COLO829 (cell line): ENCODE measurements at regions not wholly inside any gene's neighbourhood (a gene's known extent, or its start where the extent isn't known, plus 50 kb on each side); places are given as distances from the start of the nearest gene placed in this dataset.

Source experiments
- DNase-seq: peaks from one replicate; pipeline ENCODE4 v3.0.0; 2012; ENCODE audit warnings: low spot score

DNA sequence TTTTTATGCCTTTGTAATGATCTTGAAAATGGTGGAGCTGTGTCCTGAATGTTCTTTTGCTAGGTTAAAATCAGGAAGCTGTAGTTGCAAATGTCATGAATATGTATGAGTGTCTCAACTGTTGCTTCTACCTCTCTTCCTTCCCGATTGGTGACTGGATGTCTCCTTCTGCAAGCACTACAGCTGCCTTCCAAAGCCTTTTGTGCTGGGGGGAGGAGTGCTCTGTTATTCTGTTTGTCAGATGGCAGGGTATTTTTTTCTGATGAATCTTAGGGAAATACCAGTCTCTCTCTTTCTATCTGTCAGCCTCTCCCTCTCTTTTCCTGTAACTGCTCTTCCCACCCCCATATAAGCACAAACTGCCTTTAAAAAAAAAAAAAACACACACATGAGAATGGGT lies 1396.3 kb upstream of the CELF4 start:
- DNase-seq: no peak

DNA sequence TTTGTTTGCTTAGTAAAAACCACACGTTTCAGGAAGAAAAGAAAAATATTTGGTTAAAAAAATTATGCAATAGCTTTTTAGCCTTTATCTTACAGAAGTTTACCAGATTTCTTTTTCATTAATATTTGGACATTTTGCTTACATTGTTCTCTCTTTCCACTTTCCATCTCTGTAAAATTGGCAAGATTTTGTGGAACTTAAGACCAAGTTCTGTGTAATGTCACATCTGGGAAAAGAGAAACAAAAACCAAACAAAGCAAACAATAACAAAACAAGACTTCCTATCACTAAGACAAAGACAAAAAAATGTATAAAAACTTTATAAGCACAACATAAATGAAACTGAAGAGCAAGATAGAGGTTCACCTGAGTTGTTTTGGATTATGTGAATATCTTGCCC lies 1392.1 kb upstream of the CELF4 start:
- DNase-seq: no peak

DNA sequence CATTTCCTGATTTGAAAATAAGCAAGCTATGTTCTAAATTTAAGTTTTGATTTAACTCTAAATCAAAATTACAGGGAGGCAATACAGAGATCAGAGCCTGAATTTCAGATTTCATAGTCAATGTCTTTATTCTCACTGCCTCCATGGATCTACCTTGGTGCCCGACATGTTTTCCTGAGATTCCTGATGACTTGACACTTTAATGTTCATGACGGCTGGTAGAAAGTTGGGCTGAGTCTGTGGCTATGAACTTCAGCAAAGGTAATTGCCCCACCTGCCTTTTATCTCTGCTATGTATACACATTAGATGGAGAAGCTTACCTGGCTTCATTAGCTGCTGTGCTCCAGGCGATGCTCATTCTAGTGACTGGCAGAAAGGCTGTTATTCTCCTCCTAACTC lies 1390.5 kb upstream of the CELF4 start:
- DNase-seq: no peak

DNA sequence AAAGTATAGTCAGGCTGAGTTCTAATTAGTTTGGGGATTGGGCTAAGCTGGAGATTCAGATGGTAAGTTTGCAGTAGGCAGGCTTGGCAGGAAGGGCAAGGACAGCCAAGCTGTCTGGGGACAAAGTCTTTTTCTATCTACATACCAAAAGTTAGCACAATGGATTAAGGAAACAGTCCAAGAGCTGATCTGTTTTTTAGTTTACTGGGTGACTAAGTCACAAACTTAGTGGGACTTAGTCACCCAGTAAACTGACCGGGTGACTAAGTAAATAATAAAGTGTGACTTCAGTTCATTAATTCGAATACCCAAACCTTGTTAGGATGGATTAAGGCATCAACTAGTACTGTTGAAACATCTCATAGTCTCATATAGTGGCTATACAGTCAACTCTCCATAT lies 1386.0 kb upstream of the CELF4 start:
- DNase-seq: no peak

DNA sequence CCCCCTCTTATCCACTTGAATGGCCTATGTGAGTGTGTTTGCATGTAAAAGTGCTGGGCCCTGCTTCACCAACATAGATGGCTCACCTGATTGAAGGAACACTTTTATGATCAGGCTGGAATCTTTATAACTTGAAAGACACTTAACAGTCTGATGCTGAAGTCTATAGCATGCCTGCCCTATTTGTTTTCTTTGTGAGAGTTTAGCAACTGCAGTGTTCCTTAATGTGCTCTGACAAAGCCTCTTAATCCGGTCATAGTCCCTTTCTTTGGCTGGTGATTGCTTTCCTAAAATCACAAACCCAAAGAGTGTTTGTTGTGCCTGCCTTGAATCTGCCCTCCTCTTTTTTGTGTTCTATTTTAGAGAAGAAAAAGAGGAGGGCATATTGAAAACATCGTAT lies 1382.8 kb upstream of the CELF4 start:
- no peak for DNase-seq

DNA sequence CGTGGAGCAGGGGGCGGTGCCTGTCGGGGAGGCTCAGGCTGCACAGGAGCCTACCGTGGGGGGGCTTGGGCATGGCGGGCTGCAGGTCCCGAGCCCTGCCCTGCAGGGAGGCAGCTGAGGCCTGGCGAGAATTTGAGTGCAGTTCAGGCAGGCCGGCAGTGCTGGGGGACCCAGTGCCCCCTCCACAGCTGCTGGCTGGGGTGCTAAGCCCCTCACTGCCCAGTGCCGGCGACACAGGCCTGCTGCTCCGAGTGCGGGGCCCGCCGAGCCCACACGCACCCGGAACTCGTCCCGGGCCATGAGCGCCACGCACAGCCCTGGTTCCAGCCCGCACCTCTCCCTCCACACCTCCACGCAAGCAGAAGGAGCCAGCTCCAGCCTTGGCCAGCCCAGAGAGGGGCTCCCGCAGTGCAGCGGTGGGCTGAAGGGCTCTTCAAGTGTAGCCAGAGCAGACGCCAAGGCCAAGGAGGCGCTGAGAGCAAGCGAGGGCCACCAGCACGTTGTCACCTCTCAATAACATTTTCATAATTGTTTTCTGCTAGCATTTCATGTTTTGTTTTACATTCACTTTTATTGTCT lies 1378.9 kb upstream of the CELF4 start:
- no peak for DNase-seq

DNA sequence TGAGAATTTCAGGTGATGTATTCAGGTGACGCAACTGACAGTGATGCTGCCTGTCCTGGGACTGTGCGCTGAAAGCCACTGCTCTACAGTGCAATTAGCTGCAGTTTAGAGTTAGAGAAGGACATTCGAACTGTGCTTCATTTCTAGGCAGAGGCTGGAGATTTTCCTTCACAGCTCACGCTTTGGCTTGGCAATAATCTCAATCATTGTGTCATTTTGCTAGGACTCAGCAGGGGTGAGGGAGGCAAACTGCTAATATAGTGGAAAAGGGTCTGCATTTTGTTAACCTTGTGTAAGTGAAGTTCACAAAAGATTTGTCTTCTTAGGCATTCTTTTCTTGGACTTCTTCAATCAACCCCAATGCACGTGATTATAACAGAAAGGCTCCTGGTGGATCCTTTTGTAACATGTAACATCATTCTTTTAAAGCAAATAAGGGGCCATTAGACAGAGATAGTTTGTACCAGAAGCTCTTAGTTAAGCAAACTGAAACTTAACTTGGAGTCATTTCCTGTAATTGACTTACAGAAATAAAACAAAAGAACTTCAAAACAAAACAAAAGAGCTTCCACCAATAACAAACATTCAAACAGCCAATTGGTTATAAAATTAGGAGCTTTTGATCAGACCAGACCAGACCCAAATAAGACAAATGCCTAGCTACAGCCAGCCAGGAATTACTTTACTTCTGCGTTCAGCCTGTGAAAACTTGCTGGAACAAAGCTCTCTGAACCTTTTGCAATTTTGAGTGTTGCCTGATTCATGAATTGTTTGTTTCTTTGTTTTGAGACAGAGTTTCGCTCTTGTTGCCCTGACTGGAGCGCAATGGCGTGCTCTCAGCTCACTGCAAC lies 1376.3 kb upstream of the CELF4 start:
- DNase-seq: no peak

DNA sequence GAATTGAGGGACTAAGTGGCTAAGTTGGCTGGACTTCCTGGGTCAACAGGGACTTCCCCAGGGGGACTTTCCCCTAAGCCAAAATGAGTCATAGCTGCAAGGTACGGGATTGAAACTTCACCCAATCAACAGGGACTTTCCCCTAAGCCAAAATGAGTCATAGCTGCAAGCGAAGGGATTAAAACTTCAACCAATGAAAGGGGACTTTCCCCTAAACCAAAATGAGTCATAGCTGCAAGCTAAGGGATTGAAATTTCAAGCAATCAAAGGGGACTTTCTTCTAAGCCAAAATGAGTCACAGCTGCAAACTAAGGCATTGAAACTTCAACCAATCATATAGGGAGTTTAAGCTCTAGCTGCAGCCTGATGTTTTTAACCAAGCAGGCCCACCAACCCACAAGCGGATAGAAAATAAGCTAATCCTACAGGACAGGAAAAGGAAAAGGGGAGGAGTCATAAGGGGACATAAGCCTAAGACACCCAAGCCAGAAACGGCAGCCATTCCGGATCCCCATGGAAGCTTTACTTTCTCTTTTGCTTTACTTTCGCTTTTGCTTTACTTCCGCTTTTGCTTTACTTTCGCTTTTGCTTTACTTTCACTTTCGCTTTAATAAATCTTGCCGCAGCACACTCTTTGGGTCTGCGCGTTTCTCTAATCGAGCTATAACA lies 1375.4 kb upstream of the CELF4 start:
- peak; percentile 20 for DNase-seq

DNA sequence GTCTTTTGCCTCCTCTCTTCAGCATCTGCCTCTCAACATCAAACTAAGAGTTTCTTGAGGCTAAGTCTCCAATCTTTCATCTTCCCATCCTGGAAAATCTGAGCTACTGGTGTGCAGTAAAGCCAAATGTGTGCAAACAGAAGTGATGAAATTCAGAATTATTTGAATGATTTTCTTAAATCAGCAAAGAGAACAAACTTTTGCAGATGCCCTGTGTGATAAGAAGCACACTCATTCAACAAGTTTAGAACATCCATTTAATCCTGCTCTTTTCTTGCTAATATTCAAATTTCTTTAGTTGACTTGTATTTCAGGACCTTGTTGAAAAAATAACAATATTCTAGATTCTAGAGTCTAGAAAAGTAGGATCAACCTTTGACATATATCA lies 1374.9 kb upstream of the CELF4 start:
- no peak for DNase-seq

DNA sequence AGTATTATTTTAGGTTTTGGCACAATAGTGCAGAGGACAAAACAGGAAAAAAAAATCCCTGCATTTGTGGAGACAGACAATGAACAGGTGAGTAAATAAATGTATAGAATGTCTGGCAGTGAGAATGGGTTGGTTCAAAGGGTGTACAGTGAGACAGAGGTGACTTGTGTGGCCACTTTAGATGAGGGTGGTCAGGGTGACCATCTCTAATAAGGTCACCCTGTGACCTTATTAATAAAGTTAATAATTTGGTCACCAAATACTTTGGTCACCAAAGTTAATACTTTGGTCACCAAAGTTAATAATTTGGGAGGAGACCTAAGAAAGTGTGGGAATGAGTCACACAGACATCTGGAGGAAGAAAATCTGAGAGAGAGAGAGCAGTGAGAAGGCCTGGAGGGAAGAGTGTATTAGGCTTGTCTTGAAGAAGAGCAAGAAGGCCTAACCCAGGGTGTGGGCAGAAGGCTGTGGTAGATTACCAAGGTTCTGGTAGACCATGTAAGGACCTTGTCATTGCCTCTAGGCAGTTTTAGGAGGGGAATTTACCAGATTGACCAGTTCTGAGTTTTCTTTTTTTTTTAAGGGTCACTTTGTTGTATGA lies 1368.4 kb upstream of the CELF4 start:
- no peak for DNase-seq

DNA sequence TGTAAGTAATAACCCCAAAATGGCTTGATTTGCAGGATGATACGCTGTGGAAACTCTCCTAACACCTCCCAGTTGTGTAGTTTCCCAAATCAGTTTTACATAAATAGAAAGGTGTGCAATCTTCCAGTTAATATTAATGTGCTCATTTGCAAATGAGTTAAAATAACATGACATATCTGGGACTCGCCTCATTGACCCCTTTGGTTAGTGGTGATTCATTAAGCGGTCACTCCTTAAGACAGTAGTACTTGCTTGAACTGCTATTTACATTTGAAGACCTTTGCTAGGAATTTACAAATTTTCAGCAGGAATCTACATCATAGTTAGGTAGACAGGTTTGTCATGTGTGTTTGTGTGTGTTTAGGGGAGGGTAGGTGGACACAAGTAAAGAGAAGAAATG lies 1367.7 kb upstream of the CELF4 start:
- no peak for DNase-seq

DNA sequence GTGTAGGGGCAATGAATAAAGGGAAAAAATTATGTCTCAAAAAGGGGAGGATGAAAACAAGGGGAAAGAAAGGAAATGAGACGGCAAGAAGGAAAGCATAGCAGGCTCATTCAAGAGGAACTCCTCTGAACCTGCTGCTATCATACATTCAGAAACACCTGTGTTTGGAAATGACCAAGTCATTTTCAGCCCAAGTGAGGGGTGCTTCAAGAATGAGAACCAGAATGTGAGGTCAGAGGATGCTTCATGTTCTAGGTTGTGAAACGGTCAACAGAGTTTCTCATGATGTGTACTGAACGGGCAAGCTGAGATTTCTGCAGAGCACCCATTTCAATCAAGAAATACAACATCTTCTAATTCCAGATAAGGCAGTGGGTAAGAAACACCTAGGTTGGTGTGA lies 1367.2 kb upstream of the CELF4 start:
- no peak for DNase-seq

DNA sequence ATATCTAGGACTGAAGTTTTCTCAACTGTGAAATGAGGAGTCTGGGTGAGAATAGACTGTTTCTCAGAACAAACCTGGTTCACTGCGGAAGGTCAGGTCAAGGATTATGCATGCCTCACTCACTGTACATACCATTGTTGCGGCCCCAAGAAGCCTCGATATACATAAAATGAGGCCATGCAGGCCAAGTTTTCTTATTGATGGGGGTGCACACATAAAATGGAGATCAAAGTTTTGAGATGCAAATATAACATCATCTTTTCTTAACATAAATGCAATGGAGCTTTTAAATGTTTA lies 1366.1 kb upstream of the CELF4 start:
- DNase-seq: no peak

DNA sequence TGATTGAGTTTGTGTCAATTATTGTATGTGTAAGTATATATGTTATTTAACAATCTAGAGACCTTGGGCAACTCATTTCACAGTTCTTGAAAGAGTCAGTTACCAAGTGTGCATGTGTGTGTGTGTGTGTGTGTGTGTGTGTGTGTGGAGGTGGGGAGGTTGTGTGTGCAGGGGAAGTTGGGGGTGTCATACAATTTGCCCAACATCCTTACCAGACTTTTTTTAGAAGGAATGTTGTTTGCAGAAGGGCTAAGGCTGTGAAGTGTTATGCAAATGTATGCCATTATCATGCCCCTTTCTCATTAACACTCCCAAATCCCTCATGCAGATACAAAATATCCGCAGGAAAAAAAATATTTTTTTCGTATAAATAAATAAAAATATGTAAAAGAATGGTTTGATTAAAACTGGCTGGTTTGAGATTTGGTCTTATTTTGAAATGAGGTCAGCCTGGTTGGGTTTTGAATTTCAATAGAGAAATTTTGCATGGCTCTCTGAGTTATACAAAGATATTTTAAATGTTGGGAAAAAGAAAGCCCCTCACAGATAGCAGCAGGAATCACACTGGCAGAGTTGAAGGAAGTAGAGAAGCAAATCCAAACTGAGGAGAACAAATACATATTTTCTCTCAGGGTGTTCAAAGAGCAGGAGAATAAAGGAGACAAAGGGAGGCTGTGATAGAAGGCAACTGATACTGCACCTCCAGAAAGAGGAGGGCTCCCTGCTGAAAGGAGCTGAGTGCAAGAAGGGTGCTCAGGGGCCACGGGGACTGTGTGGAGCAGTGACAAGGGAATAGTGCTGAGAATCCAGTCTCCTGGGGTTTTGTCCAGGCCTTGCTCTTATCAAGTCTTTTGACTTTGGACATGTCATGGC lies 1365.5 kb upstream of the CELF4 start:
- DNase-seq: no peak

DNA sequence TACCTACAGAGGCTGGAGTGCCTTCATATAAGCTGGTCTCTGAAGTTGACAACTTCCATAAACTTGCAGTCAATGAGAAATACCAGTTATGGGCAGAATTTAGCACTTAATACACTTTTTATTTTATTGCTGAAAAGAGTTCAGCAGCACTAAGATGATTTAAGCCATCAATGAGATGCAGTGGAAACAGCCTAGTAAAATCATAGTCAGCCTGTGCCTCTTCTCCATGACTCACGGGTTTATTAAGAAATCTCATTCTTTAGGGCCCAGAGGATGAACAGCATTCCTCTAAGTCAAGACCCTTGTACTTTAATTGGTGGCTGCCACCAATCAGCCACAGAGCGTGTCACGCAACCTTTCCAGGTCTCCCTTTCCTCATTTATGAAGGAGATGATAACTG lies 1357.9 kb upstream of the CELF4 start:
- no peak for DNase-seq

DNA sequence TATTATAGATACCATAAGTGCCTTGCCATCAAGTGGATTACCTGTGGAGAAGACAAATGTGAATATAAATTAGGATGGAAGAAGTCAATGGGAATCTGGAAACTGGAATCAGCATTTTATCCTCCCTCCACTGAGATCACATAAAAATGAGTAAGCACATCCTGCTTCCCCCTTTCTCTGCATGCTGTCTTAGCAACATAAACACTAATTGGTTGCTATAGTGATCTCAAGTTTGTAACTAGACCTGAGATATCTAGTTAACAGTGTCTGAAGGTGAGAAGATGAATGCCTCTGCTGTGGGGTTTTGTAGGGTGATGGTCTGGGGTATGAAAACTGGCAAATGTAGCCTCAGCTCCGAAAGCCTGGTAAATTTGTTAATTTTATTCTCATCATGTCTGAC lies 1357.5 kb upstream of the CELF4 start:
- no peak for DNase-seq

DNA sequence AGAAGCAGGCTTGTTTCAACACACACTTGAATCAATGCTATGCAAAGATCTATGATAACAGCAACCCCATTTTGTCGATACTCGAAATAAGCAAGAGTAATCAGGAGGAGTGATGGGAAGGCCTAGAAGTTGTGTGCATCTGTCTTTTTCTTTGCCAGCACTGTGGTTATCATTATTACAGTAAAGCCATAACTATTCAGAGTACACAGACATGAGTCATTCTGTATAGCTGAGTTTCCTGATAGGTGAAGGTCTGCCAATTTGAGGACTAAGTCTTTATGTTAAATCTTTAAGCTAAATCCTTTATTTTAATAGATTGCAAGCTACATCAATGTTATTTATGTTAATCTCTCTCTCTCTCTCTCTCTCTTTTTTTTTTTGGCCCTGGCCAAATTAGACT lies 1344.4 kb upstream of the CELF4 start:
- DNase-seq: no peak

DNA sequence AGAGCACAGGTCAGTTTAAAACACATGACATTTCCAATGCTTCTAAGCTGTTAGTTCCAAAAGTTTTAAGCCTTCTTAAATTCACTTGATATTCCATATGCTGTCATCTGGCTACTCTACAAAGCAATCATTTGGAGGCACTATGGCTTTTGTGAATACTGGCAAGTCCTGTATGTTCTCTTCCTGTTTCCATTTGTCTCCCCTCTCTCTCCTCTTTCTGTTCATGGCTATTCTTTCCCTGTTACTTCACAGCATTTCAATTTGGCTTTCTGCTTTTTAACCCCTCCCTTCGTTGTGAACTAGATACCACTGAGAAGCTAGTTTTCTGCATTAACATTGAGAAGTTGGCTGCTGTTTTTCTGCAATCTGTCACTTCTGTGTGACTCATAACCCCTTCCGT lies 1337.2 kb upstream of the CELF4 start:
- DNase-seq: no peak

DNA sequence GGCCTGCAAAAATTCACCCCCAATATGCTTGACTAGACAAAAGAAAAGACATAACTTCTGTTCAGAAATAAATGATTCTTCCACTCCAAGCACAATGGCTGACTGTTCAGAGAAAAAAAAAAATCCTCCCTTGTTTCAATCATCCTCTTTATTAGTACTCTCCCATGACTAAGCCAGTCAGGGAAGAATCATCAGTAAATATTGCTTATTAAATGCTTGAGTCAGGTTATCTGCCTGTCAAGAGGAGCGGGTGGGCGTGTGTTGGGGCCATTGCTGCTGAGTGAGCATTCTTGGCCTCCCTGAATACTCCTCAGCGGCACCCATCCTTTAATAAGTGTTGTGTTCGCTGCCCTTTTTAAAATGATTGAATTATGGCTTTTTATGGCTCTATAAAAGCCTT lies 1334.8 kb upstream of the CELF4 start:
- DNase-seq: peak; percentile 49

DNA sequence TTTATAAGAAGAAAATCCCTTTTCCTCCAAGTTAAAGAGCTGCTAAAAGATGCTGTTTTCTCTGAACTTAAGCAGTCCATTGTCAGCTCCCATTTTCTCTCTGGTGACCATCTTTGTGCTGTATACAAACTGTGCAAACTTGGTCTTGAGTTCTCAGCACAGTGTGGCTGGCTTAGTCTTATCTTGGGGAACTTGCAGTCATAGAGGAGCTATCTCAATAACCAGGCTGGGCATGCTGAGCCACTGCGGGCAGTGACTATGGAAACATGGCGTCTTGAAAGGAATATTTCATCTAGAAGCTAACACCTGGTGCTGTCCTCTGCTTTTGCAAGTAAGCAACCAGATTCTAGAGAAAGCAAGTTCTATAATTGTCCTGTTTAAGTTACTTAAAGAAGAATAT lies 1334.4 kb upstream of the CELF4 start:
- DNase-seq: no peak

DNA sequence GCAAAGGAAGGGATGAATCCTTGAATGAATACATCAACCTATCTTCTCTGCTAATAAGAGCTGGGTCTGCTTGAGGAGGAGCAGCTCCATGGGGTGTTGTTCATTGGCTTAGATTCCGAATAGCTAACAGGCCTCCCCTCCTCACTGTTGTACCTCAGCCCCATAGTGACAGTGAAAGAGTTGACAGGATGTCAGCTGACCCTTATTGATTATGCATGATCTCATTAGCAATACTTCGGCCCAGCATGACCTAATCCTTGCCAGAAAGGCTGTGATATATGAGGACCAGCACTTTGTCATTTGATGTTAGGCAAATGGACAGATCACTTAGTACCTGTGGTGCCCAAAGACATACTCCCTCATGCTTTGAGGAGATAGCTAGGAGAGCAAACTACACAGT lies 1333.7 kb upstream of the CELF4 start:
- no peak for DNase-seq

DNA sequence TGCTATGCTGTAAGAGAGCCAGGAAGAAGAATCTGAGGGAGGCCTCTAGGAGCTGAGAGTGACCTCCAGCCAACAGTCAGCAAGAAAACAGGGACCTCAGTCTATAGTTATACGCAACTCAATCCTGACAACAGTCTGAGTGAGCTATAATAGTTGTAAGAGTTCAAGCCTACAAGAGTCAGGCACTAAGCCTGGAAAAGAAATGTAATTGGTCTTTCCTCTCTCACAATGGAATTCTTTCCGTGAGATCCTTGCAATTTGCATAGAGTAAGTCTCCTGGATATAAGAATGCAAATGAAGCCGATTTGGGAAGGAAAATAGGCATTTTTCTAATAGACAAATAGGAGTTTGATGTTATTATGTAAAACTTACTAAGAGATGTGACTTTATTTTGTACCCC lies 1332.6 kb upstream of the CELF4 start:
- no peak for DNase-seq
